NCI-H2227 (cell line): ENCODE measurements at regions not wholly inside any gene's neighbourhood (a gene's known extent, or its start where the extent isn't known, plus 50 kb on each side); places are given as distances from the start of the nearest gene placed in this dataset.
A peak's percentile ranks its signal among the peaks of the same experiment; 100 is the strongest.

Experiments
- DNase-seq: peaks from one replicate; lab custom pipeline; 2025; ENCODE audit not compliant: unreplicated experiment; lab: John Stamatoyannopoulos, UW

DNA sequence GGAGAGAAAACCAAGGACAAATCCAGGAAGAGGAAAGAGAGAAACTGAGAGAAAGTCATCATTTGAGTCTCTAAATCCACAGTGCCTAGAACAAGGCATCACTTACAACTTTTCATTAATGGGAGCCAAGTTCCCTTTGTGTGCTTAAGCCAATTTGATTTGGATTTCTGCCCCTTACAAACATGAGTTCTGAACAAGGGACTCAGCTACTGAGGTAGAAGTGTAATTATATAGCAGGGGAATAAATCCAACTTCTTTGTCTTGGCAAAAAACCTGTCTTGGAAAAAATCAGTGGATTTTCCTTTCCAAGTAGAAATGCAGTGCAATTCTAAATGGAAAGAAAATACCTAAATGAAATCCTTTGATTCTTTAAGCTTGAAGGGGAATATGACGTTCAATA lies 307.2 kb upstream of the CNTN3 start:
- no peak for DNase-seq

DNA sequence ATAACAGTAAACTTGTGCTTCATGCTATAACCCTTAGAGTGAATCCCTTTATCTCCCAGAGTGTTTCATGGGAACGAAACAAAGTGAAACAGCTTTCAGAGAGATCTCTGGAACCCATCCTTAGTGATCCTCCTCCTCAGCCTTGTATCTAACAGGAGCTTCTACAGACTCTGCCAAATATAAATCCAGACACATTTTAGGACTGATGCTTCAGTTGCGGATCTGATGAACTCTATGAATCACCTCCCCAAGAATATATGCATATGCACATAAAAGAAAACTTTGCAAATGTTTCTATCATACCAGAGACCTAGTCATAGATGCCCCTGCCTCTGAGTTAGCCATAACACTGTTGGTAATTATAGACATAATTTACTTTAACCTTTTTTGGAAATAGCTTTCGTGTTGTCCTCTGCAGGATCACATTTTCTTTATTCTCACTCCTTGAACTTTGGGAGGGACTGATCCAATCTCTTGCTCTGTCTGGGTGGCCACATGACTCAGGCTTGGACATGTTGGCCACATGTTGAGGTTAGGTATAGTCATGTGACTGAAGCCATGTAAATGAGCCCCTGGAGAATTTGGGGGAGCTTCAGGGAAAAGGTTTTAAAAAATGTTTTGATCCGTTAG lies 306.4 kb upstream of the CNTN3 start:
- no peak for DNase-seq

DNA sequence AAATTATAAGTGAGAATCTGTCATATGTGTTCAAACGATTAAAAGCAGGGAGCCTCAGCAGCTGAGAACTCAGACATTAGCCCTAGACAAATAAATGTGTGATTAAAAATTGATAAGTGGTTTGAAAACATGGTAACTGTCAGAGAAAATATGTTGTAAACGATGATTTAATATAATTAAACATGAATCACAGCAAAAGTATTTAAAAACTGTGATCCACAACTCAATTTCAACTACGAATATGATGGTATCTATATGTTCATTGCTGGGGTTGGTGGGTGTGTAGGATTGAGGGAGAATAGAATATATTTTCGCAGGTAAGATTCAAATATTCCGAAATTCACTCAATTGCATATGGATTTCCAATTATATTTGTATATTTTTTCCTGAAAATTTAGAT lies 302.2 kb upstream of the CNTN3 start:
- DNase-seq: no peak

DNA sequence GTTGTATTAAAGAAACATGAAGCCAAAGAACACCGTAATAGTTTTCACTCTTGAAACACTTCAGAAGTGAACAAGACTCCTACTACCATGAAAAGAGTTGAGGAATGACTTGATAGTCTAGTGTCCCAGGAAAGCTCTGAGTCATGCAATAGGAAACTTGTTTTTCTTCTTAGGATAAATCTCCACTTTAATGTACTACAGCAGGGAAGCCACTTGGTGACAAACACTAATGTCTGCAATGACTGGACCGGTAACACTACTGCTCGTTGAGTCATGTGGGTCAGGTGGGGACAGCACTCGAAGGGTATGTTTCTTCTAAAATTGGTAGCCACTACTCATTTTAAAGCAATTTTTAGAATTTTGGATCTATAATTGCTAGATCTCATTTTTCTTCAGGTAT lies 291.7 kb upstream of the CNTN3 start:
- no peak for DNase-seq

DNA sequence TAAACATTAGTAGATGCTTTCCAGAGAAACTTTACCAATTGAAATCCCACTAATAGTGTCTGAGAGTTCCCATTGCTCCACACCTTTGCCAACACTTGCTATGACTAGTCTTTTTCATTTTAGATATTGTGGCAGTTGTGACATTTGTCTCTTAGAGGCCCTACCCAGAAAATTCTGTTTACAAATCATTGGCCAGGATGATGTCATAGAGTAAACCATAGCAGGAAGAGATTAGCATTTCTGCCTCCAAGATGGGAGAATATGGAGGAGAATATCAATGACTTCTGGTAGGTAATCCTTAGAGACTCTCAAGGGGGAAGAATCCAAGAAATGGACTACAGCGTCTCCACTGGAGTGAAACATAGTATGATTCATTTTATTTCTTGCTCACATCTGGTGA lies 291.0 kb upstream of the CNTN3 start:
- no peak for DNase-seq

DNA sequence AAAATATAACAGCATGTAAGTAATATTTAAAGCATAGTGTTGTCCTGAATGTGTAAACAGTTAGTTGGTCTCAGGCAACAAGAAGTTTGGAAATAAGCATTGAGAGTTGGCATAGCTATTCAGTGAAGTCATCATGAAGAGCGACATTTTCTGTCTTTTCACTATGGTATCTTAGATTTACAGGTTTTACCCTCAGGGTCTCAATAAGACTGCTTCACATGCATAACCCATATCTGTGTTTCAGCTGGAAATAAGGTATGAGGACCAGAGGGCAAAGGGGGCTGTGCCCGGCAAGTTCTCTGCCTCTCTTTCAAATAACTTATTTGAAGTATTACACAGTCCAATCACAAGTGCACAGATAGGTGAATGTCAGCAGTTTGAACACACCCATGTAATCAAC lies 290.2 kb upstream of the CNTN3 start:
- DNase-seq: no peak

DNA sequence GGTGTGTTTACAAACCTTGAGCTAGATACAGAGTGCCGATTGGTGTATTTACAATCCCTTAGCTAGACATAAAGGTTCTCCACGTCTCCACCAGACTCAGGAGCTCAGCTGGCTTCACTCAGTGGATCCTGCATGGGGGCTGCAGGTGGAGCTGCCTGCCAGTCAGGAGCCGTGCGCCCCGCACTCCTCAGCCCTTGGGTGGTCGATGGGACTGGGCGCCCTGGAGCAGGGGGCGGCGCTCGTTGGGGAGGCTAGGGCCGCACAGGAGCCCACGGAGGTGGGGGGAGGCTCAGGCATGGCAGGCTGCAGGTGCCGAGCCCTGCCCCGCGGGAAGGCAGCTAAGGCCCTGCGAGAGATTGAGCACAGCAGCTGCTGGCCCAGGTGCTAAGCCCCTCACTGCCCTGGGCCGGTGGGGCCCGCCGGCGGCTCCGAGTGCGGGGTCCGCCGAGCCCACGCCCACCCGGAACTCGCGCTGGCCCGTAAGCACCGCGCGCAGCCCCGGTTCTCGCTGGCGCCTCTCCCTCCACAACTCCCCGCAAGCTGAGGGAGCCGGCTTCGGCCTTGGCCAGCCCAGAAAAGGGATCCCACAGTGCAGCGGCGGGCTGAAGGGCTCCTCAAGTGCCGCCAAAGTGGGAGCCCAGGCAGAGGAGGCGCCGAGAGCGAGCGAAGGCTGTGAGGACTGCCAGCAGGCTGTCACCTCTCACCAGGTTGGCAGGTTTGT lies 285.5 kb upstream of the CNTN3 start:
- peak; percentile 14 for DNase-seq

DNA sequence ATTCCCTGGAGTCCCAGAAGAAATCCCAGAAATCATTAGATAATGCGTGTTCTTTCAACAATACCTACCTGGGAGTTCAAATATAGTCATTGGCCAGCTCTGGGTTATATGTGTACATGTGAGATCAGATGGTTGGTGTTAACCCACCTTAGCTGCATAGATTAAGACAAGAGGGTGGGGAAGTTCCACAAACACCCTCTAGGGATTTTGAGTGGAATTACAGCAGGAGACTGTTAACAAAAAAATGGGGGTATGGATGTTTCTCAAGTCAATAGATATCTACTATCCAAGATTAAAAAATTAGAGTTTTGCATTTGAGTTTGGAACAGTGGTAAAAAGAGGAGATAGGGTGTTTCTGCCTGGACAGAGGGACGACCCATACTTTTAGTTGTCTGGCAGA lies 282.5 kb upstream of the CNTN3 start:
- no peak for DNase-seq

DNA sequence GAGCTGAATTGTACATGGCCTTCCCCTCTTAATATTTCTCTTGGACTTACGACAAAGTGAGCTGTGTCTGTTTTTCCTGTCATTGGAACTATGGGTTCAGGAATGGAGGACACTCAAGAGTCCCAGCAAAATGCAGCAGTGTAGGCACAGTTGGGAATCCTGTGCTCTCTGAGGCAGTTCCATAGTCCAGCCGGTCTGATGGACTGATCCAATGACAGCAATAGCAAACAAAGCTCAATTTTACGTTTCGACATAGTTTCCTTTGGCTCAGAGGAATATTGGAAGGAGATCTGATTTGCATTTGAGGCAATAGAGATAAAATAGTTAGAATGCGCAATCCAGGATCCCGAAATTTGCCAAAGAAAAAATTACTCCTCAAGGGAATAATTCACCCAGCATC lies 276.9 kb upstream of the CNTN3 start:
- no peak for DNase-seq

DNA sequence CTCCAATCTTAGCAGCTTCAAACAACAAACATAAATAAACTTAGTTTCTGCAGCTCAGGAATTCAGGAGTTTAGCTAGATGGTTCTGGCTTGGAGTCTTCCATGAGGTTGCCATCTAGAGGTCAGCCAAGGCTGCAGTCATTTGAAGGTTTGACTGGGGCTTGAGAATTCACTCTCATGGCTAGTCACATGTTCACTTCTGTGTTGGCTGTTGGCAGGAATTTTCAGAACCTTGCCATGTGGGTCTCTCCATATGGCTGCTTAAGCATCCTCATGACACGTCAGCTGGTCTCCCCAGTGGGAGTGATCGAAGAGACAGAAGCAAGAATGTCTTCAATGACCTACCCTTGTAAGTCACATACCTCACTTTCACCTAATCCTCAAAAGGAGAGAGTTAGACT lies 269.2 kb upstream of the CNTN3 start:
- no peak for DNase-seq

DNA sequence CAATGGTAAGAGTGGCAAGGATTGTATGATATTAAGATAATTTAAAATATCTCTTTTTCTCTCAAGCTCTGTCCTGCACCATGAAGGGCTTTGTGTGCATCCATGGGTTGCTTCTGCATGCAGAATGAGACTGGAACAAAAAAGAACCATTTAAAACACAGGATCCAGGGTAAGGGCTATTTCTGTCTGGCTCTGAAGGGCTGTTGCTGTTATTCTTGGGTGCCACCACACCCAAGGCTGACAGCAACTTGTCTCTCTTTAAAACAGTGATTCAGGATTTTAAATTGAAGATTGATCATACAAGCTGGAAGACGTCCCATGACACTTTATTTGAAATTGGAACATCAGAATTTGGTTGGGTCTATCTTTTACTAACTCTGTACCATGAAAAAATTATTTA lies 268.8 kb upstream of the CNTN3 start:
- no peak for DNase-seq

DNA sequence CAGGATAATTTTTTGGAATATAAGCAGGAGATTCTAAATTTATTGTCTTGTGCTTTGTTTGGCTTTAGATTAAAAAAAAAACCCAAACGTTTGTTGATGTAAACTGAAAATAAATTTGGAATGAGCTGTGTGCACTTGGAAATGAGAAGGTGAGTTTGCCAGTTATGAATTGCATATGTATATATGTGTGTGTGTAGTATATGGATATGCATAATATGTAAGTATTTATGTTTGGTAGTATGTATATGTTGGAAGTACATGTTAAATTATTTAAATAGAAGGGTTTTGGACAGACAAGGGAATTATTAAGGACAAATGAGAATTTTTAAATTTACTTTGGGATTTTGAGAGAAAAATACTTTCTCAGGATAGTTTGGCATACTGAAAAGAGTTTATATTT lies 265.8 kb upstream of the CNTN3 start:
- DNase-seq: no peak

DNA sequence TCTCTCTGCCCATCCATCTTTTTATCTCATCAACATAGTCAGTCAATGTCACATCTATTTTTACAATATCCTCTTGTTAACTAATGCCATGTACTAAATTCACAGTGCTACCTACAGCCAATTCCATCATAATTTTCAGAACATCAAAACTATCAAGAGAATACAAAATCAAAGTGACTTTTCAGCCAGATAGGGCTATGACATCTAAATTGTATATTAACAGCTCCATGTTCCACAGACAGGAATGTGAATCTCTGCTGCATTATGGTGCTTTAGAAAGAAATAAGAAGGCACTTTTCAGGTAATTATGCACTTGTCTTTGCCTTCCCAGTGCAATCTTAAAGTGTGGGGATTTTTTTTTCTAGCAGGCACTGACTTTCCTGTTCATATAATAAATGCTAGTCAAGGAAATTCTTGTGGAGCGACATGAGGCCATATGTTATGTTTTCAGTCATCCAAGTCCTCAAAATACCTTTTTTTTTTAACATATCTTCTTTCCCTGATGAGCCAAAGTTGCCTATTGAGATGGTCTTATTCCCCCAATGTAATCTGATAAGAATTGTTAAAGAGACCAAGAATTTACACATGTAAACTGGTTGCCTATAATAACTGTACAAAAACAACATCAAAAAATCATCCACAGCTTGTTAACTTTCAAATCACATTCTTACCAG lies 252.0 kb upstream of the CNTN3 start:
- DNase-seq: no peak

DNA sequence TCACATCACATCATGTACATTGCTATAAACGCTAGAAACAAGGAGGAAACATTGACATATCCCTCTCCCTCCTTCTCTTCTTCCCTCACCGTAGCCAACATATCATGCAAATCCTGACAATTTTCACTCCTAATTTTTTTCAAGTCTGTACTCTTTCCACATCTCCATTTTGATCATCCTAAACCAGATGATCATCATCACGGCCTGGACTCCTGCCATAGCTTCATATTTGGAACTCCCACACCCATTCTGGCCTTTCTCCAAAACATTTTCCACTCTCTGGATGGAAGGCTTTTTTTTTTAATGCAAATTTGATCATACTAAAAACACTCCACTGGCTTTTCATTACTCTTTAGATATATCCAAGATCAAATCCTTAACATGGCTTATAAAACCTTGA lies 248.0 kb upstream of the CNTN3 start:
- DNase-seq: no peak

DNA sequence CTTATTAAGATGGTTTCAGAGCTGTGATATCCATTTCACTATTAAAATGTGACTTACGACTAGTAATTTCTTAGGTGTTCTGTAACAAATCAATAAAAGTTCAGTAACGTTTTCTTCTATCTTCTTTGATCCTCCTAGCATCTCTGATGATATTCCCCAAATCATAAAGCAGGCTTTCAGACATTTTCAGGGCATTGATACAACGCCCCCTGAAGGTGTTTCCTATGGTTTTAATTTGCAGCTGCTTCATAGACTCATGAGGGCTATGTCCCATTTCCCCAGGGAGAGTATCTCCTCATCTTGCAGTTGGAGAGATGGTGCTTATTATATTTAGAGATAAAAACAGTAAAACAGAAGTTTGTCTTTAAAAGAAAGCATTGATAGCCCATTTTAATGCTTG lies 246.8 kb upstream of the CNTN3 start:
- DNase-seq: no peak

DNA sequence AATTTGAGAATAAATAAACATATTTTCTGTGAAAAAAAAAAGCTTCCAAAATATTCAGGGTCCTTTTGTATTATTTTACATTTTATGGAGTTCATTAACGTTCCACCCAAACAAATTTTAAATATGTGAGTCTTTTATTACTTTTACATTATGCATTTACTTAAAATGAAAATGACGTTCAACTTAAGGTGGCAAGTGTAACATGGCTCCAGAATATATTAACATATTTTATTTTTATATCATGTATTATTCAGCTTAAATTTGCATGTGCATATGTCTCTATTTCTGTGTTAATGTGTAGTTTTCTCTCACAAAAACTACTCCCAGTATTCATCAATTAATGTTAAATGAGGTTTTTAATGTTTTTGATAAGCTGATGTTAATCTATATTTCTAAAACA lies 243.6 kb upstream of the CNTN3 start:
- no peak for DNase-seq

DNA sequence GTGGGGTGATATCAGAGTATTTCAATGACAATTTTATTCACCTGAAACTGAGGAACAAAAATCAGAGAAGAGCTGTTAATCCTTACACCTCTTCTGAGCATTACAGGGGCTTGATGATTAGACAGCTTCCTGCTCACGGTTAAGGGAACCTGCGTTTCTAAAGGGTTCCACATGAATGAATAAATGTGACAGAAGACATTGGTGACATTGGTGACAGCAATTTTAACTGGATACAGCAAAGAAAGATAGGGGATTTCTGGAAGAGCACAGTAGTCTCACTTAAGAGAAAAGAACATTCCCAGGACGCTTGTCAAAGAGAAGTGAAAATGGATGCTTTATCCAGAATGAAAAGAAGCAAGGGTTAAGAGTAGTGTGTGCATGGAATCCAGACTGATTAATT lies 235.9 kb upstream of the CNTN3 start:
- no peak for DNase-seq

DNA sequence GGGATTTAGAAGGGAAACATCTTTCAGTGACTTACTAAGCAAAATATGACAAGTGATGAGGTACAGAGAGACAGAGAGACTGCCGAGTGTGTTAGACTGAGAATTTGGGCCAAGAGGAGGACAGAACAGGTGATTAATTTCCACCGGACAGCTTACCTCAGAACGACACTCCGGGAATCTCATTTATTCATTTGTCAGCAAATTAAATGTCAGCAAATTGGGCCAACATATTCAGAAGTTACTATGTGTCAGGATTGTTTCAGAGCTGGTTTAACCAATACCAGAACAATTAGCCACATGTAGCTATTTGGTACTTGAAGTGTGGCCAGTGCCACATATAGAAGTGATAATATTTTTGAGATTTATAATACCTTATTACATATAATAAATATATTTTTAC lies 232.6 kb upstream of the CNTN3 start:
- DNase-seq: no peak

DNA sequence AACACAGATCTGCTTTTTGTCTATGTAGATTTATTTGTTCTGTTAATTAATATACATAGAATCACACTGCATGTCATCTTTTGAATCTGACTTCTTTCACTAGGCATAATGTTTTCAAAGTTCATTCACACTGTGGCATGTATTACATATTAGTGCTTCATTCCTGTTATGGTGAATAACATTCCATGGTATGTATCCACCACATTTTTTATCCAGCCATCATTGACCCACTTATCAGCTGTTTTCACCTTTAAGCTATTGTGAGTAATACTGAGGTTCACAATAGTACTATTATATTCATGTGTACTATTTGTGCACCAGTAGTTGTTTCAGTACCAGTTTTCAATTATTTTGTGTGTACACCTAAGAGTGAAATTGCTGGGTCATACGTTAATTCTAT lies 230.6 kb upstream of the CNTN3 start:
- no peak for DNase-seq

DNA sequence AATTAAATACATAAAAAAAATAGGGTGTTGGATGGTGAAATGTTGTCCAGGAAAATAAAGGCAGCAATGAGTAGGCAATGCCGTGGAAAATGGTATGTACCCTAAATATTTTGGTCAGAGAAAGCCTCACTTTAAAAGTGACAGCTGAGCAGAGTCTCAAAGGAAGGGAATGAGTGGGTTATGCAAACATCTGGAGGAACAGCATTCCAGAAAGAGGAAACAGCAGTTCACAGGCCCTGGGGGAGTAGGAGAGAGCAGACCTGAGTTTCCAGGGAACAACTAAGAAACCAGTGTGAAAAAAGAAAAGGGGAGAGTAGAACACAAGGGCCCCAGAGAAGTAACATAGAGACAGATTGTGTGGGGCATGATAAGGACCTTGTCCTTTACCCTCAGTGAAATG lies 230.0 kb upstream of the CNTN3 start:
- DNase-seq: no peak

DNA sequence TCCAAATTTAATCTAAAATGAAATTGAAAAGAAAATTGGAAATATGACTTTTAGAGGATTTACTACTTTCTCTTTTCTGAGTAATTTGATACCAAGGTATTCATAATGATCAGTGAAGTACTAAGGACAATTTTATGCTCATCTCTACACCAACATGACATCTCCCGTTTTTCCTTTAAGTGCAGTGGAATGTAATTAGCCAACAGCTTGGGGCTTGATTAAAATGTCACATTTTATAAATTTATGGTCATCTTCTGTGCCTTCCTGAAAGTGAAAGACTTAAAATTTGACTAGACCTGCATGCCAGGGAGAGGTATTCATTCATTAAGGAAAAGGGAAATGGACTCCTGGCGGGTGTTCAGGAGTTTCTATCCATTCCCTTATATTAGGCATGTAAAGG lies 228.2 kb upstream of the CNTN3 start:
- DNase-seq: no peak

DNA sequence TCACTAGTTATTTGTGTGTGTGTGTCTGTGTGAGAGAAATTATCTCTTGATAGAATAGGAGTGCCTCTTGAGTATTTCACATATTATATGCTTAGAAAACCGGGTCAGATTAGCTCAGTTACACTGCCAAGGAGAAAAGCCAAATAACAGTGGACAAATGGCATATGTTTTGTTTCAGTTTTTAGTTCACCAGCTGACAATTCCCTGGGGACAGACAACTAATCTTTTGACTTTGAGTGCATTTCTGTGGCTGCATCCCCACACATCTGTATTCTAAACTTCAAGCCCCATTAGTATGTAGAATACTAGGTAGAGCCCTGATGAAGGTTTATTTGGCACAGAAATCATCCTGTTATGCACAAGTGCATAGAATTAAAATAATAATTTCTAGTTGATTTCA lies 227.7 kb upstream of the CNTN3 start:
- DNase-seq: no peak

DNA sequence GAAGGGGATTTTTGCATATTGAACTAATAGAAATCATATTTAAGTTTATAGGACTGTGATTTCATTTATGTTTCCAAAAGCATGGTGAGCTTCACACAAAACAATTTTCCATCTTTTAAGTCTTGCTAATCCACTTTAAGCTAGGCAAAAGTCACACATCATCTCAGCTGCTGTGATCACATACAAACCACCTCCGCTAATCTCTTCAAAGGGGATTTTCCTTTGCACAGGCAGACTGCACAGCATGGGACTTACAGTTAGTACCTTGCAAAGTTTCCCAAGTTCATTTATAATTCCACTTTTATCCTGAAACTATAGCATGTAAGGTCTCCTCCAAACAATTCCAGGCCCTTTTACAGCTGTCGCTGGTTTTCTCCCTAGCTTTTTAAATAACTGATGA lies 225.1 kb upstream of the CNTN3 start:
- no peak for DNase-seq
